Neuronal stem cell (in vitro differentiated cells): ENCODE measurements at regions not wholly inside any gene's neighbourhood (a gene's known extent, or its start where the extent isn't known, plus 50 kb on each side); places are given as distances from the start of the nearest gene placed in this dataset.

Source experiments
- DNase-seq: peaks from one replicate; pipeline ENCODE4 v3.0.0-alpha.2; 2013; ENCODE audit warnings: low spot score
- H2AFZ ChIP-seq: one replicate; pipeline ENCODE4 v1.6.1; 2013; ENCODE audit warnings: mild to moderate bottlenecking, low read length, inconsistent platforms
- H2AK5ac ChIP-seq: 2 replicates; pipeline ENCODE4 v1.6.1; 2013; ENCODE audit warnings: low read depth, mild to moderate bottlenecking, inconsistent platforms, low read length, moderate library complexity, mixed read lengths
- H2BK120ac ChIP-seq: 2 replicates; pipeline ENCODE4 v1.6.1; 2013; ENCODE audit warnings: low read depth, mild to moderate bottlenecking, inconsistent platforms, low read length, moderate library complexity, mixed read lengths
- H2BK12ac ChIP-seq: one replicate; pipeline ENCODE4 v1.6.1; 2013; ENCODE audit warnings: low read length, inconsistent platforms
- H2BK15ac ChIP-seq: 2 replicates; pipeline ENCODE4 v1.6.1; 2013; ENCODE audit warnings: mild to moderate bottlenecking, low read length, inconsistent platforms, mixed read lengths
- H2BK5ac ChIP-seq: one replicate; pipeline ENCODE4 v1.6.1; 2013; ENCODE audit warnings: inconsistent platforms, mild to moderate bottlenecking, low read length, moderate library complexity
- H3K14ac ChIP-seq: one replicate; pipeline ENCODE4 v1.6.1; 2013; ENCODE audit warnings: low read length, inconsistent platforms
- H3K18ac ChIP-seq: 2 replicates; pipeline ENCODE4 v1.6.1; 2013; ENCODE audit warnings: low read length, inconsistent platforms
- H3K23ac ChIP-seq: 2 replicates; pipeline ENCODE4 v1.6.1; 2013; ENCODE audit warnings: low read depth, mild to moderate bottlenecking, mixed read lengths, low read length, inconsistent platforms; ENCODE audit not compliant: poor library complexity
- H3K27ac ChIP-seq: replicated peaks from 3 replicates; pipeline ENCODE4 v1.5.1; 2013; ENCODE audit warnings: low read length, inconsistent platforms
- H3K27me3 ChIP-seq, 3 experiments: 2 replicates each; pipeline ENCODE4 v1.6.1; 2013; ENCODE audit warnings: low read length in 3 of 3, mild to moderate bottlenecking in 2 of 3, inconsistent platforms in 1 of 3, low read depth in 1 of 3, mixed read lengths in 1 of 3, moderate library complexity in 1 of 3; ENCODE audit not compliant: control insufficient read depth in 3 of 3, insufficient read depth in 3 of 3
- H3K36me3 ChIP-seq, 2 donors: replicated peaks in 1 of 2; 2 replicates each; pipeline ENCODE4 v1.6.1; 2013; ENCODE audit warnings: low read length in 2 of 2; ENCODE audit not compliant: control insufficient read depth in 2 of 2, insufficient read depth in 2 of 2
- H3K4ac ChIP-seq: 2 replicates; pipeline ENCODE4 v1.6.1; 2013; ENCODE audit warnings: inconsistent platforms, mild to moderate bottlenecking, low read length, moderate library complexity
- H3K4me1 ChIP-seq, 2 donors: 1 replicate in 1 of 2; 2 replicates in 1 of 2; pipeline ENCODE4 v1.6.1; 2013; ENCODE audit warnings: low read length in 2 of 2, low read depth in 1 of 2; ENCODE audit not compliant: control insufficient read depth in 2 of 2, insufficient read depth in 1 of 2
- H3K4me2 ChIP-seq: one replicate; pipeline ENCODE4 v1.6.1; 2013; ENCODE audit warnings: mild to moderate bottlenecking, low read length, inconsistent platforms; ENCODE audit not compliant: insufficient read depth, poor library complexity, severe bottlenecking
- H3K4me3 ChIP-seq, 2 donors: 2 replicates each; pipeline ENCODE4 v1.5.1; 2013; ENCODE audit warnings: low read length in 2 of 2, mild to moderate bottlenecking in 2 of 2, inconsistent platforms in 1 of 2, moderate library complexity in 1 of 2
- H3K79me1 ChIP-seq: one replicate; pipeline ENCODE4 v1.6.1; 2013; ENCODE audit warnings: low read depth, mild to moderate bottlenecking, inconsistent platforms, low read length, moderate library complexity
- H3K9ac ChIP-seq: one replicate; pipeline ENCODE4 v1.6.1; 2013; ENCODE audit warnings: mild to moderate bottlenecking, low read depth, low read length, inconsistent platforms; ENCODE audit not compliant: poor library complexity
- H3K9me3 ChIP-seq, 2 donors: replicated peaks in 1 of 2; 2 replicates each; pipeline versions ENCODE3 to v1.6.1; 2013; ENCODE audit warnings: low read length in 2 of 2, mild to moderate bottlenecking in 2 of 2, inconsistent platforms in 1 of 2, low read depth in 1 of 2, mixed read lengths in 1 of 2, moderate library complexity in 1 of 2; ENCODE audit not compliant: control insufficient read depth in 2 of 2, insufficient read depth in 1 of 2
- H4K8ac ChIP-seq: one replicate; pipeline ENCODE4 v1.6.1; 2013; ENCODE audit warnings: low read depth, mild to moderate bottlenecking, inconsistent platforms, low read length, moderate library complexity
- H4K91ac ChIP-seq: one replicate; pipeline ENCODE4 v1.6.1; 2013; ENCODE audit warnings: low read length, low read depth, mild to moderate bottlenecking, inconsistent platforms; ENCODE audit not compliant: poor library complexity
- WGBS, 2 donors: extraction: QIAGEN DNeasy Blood & Tissue Kit; methylation state at CpG; one replicate each; pipeline ENCODE4 v1.1.7; 2013; ENCODE audit warnings: missing lambda C conversion rate in 2 of 2, mixed read lengths in 1 of 2; ENCODE audit not compliant: insufficient read length in 2 of 2, insufficient replicate concordance in 1 of 2; ENCODE audit errors: extremely low coverage in 2 of 2; 5-methylcytosine and 5-hydroxymethylcytosine counted together

GRCh38 chr15:98401029-98401428 lies 247.3 kb upstream of the IGF1R start:
- Histone ChIP-seq H3K4me2 (no peak overlapping the region), H2BK5ac (no peak overlapping the region), H4K8ac (no peak overlapping the region), H3K27ac (no peak overlapping the region), H2AFZ (no peak overlapping the region), H3K27me3 (no peaks in the 10 kb centered on the region), H4K91ac (no peak overlapping the region), H3K4me1 (peaks cover 0 to 7% of the 10 kb centered on the region in 2 donors), H3K18ac (no peak overlapping the region), H2BK12ac (no peak overlapping the region), H2BK120ac (no peak overlapping the region), H3K79me1 (no peaks in the 10 kb centered on the region), H3K14ac (no peak overlapping the region), H2AK5ac (no peak overlapping the region), H3K4ac (no peak overlapping the region), H3K36me3 (no peaks in the 10 kb centered on the region), H3K9me3 (no peaks in the 10 kb centered on the region), H3K4me3 (no peak overlapping the region), H3K9ac (no peak overlapping the region), H2BK15ac (no peak overlapping the region), H3K23ac (no peak overlapping the region)
- DNase-seq: no peak
- no CpG with 5 or more reads among the region's 3 CpGs for WGBS, 2 donors

- H3K79me1 ChIP-seq: no peaks in the 10 kb centered on the region
- no peak overlapping the region for H4K91ac ChIP-seq
- H3K4ac ChIP-seq: no peak overlapping the region
- H3K18ac ChIP-seq: no peak overlapping the region
- no peak overlapping the region for H2BK15ac ChIP-seq
- no CpG with 5 or more reads among the region's 3 CpGs for WGBS, 2 donors
- DNase-seq: no peak
- no peak overlapping the region for H2BK12ac ChIP-seq
- H3K4me2 ChIP-seq: no peak overlapping the region
- no peaks in the 10 kb centered on the region for H3K36me3 ChIP-seq
- H3K14ac ChIP-seq: no peak overlapping the region
- no peaks in the 10 kb centered on the region for H3K27me3 ChIP-seq
- no peak overlapping the region for H2BK120ac ChIP-seq
- no peak overlapping the region for H2BK5ac ChIP-seq
- H2AFZ ChIP-seq: no peak overlapping the region
- H3K23ac ChIP-seq: no peak overlapping the region
- H3K9ac ChIP-seq: no peak overlapping the region
- no peak overlapping the region for H2AK5ac ChIP-seq
- H3K4me1 ChIP-seq: peaks cover 0 to 5% of the 10 kb centered on the region in 2 donors
- no peaks in the 10 kb centered on the region for H3K9me3 ChIP-seq
- no peak overlapping the region for H4K8ac ChIP-seq
- H3K27ac ChIP-seq: no peak overlapping the region
- H3K4me3 ChIP-seq: no peak overlapping the region
These were observed 245.9 kb upstream of the IGF1R start for GRCh38 chr15:98402486-98402885.

DNA sequence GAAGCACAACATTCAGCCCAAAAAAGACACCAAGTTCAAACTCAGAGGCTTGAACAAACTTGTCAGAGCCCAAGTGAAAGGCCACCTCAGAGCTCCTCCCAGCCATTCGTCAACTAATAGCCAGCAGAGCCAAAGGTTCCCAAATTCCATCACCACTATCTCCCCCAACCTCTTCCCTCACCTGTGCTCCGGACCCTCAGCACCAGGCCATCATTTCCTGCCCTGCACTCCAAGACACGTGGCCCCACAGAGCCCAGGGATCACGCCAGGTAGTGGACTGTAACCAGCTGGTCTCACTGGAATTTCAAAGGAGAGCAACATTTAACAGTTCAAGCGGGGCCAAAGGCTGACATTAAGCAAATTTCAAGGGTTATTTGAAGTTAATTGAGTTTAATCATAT lies 245.2 kb upstream of the IGF1R start:
- WGBS, 2 donors: no CpG with 5 or more reads among the region's 5 CpGs
- Histone ChIP-seq H3K18ac (no peak overlapping the region), H3K23ac (no peak overlapping the region), H2BK120ac (no peak overlapping the region), H3K4me1 (peaks cover 0 to 2% of the 10 kb centered on the region in 2 donors), H3K9me3 (no peaks in the 10 kb centered on the region), H2AFZ (no peak overlapping the region), H2BK15ac (no peak overlapping the region), H3K14ac (no peak overlapping the region), H3K4me2 (no peak overlapping the region), H2AK5ac (no peak overlapping the region), H4K91ac (no peak overlapping the region), H2BK5ac (no peak overlapping the region), H2BK12ac (no peak overlapping the region), H3K36me3 (no peaks in the 10 kb centered on the region), H3K4me3 (no peak overlapping the region), H3K79me1 (no peaks in the 10 kb centered on the region), H3K27me3 (no peaks in the 10 kb centered on the region), H3K9ac (no peak overlapping the region), H4K8ac (no peak overlapping the region), H3K4ac (no peak overlapping the region), H3K27ac (no peak overlapping the region)
- DNase-seq: no peak

DNA sequence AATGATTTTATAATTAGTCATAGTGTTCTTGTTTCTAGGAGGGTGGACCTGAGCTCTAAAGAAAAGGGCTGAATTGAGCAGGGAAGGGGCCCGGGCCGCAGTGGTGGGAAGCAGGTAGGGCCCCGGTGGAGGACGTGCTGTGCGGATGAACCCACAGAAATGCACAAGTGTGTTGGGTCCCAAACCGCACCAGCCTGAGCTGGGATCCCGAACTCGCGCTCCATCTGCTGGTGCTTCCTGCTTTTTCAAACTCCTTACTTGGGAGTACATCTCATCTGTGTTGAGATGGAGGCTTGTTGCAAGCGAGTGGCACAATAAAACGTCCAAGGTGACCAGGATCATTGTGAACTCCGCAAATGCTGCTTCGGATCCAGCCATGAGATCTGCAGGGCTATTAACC lies 244.8 kb upstream of the IGF1R start:
- Histone ChIP-seq H3K9me3 (no peaks in the 10 kb centered on the region), H2BK15ac (no peak overlapping the region), H3K18ac (no peak overlapping the region), H3K4me3 (no peak overlapping the region), H4K91ac (no peak overlapping the region), H3K23ac (no peak overlapping the region), H3K9ac (no peak overlapping the region), H3K4ac (no peak overlapping the region), H2BK5ac (no peak overlapping the region), H3K27me3 (no peaks in the 10 kb centered on the region), H3K79me1 (no peaks in the 10 kb centered on the region), H3K27ac (no peak overlapping the region), H2AFZ (no peak overlapping the region), H3K36me3 (no peaks in the 10 kb centered on the region), H4K8ac (no peak overlapping the region), H2AK5ac (no peak overlapping the region), H3K4me2 (no peak overlapping the region), H3K4me1 (no peaks in the 10 kb centered on the region), H3K14ac (no peak overlapping the region), H2BK120ac (no peak overlapping the region), H2BK12ac (no peak overlapping the region)
- no CpG with 5 or more reads among the region's 13 CpGs for WGBS, 2 donors
- no peak for DNase-seq
